ENCODE measurements at regions not wholly inside any gene's neighbourhood (a gene's known extent, or its start where the extent isn't known, plus 50 kb on each side); places are given as distances from the start of the nearest gene placed in this dataset.
A peak's percentile ranks its signal among the peaks of the same experiment; 100 is the strongest.
"Not testable (repeated sequence)": the region's sequence is repeated elsewhere in the genome, so short reads cannot be mapped to it uniquely, and the experiment has no call there.

DNA sequence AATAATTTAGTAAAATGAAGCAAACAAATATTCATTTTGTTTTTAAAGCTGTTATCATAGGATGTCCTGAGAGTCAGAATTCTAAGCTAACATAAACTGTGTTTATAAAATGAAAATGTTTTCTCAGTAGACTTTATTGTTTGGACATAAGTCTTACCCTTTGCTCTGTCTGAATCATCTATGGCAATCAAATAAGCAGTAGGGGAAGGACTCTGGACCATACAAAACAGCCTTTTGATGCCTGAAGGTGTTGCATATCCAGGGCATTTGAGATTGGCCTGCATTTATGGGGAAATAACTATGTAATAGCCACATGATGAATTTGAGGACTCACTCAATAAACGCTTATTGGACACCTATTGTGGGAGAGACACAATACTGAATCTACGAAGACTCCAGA lies 123.0 kb upstream of the ATP5MC3 start:
- TF ChIP-seq POLR2A (IDR thresholded peaks at IDR 0.05; ENCODE audit: low read depth, low read length) = no peak
- FAIRE-seq (no peak), DNase-seq (ENCODE audit: insufficient read length, low spot score) (no peak)

DNA sequence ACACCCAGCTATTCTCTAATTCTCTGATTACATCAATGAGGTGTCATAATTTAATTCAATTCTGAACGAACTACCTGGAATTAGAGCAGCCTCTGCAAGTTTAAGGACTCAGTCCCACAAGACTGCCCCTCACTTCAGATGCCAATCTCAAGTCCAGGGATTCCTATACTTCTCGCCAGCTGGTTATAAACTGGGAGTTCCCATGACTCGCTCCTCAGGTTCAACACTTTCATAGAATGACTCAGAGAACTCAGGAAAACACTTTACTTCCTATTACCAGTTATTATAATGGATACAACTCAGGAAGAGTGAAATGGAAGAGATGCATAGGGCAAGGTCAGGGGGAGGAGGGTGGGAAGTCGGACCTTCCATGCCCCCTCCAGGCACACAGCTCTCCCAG lies 112.3 kb upstream of the ATP5MC3 start:
- no peak for TF ChIP-seq POLR2A (IDR thresholded peaks at IDR 0.05; ENCODE audit: low read depth, low read length)
- no peak for FAIRE-seq
- no peak for DNase-seq (ENCODE audit: insufficient read length, low spot score)

DNA sequence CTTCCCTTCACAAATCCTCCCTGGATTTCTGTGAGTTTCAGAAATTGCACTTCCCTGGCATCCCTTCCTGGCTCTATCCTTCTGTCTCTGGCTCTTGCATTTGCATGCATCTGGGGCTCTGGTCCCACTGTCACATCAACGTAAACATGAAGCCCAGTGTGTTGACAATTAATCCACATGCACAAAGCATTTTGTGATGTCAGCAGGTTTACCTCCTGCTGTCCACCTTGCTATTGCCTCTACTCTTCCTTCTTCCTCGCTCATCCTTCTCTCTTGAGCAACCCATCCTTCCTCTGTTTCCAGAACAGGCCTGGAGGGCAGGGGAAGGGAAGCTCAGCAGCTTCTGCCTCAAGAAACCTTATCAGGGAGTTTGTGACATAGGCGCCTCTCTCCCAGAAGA lies 111.7 kb upstream of the ATP5MC3 start:
- DNase-seq (ENCODE audit: insufficient read length, low spot score) = no peak
- no peak for FAIRE-seq
- TF ChIP-seq POLR2A (IDR thresholded peaks at IDR 0.05; ENCODE audit: low read depth, low read length) = no peak

DNA sequence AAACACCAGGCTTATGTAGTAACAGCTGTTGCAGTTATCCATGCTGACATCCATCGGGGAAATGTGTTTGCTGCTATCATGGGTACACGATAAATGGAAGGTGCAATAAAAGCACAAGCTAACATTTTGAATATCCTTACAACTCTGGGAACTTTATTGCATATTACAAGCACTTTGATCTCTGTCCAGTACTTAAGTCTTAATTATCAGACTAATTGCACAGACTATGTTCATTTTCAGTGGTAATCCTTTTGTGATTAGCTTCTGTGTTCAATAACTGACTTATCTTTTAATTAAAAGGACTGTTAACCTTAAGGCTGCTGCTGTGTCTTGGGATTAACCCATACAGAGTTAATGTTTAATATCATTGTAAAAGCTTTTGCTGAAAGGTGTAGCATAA lies 101.4 kb upstream of the ATP5MC3 start:
- no peak for TF ChIP-seq POLR2A (IDR thresholded peaks at IDR 0.05; ENCODE audit: low read depth, low read length)
- DNase-seq (ENCODE audit: insufficient read length, low spot score) (no peak), FAIRE-seq (no peak)

DNA sequence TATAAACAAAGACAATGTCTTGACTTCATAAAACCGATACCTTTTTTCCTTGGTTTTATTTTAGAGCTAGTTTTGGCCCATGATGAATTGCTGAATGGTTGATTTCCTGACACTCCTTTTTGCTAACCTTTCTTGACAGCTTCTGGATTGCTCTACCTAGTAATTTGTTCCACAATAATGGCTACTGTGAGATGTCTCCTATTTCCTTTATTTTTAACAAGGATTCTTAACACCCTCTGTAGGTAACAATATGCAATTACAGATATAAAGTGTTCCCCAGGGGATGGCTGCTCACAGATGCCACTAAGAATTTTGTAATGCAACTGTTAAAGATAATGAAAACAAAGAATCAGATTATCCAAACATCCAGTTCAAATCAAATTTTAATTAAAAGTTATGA lies 100.8 kb upstream of the ATP5MC3 start:
- DNase-seq (ENCODE audit: insufficient read length, low spot score) = peak; percentile 29
- no peak for TF ChIP-seq POLR2A (IDR thresholded peaks at IDR 0.05; ENCODE audit: low read depth, low read length)
- FAIRE-seq = peak; percentile 80

DNA sequence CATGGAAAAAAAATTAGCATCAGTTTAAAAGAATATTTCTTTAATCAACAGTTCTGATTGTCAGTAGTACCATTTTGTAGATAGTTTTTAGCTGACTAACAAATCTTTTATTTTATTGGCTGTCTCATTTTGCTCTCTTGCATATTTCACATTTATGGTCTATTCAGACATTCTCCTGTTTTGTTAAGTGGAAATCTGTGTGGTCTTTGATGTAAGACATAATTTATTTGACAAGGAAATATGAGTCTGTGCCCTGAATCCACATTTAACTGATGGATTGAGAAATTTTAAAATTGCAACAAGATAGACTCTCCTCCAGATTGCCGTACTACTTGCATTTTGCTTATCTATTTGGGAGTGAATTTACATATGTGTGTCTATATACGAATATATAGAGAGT lies 96.3 kb upstream of the ATP5MC3 start:
- DNase-seq (ENCODE audit: insufficient read length, low spot score) (no peak), FAIRE-seq (no peak)
- TF ChIP-seq POLR2A (IDR thresholded peaks at IDR 0.05; ENCODE audit: low read depth, low read length) = no peak

DNA sequence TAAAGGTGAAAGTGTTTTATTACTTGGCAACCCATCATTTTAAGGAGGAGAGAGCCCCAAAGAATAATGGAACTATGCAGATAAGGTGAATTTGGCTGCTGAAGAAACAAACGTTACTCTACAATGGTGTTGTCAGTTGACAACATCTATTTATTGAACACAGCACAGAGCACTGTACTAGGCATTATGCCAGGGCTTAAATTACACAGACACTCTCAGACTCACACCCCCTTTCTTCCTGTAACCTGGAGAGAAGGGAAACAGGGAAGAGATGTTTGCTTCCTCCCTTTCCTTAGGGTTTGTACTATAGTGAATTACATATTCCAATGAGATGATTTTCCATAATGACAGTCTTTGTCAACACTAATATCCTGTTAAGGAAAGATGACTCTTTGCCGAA lies 94.0 kb upstream of the ATP5MC3 start:
- TF ChIP-seq POLR2A (IDR thresholded peaks at IDR 0.05; ENCODE audit: low read depth, low read length) = no peak
- FAIRE-seq (no peak), DNase-seq (ENCODE audit: insufficient read length, low spot score) (no peak)

DNA sequence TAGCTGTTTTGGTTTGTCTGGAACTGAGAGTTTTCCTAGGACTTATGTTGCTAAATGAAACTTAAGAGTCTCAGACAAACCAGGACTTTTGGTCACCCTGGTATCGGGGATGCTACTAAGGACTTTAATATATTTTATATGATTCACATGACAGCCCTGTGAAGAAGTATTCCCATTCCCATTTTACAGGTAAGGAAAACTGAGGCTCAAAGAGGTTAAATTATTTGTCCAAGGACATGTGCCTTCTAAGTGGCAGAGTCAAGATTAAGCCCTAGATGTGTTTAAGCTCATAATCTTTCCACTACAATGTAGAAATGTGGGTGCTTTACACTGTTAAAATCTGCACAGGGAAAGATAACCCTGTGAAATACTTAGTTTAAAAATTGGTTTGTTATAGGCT lies 77.7 kb upstream of the ATP5MC3 start:
- no peak for FAIRE-seq
- no peak for DNase-seq (ENCODE audit: insufficient read length, low spot score)

DNA sequence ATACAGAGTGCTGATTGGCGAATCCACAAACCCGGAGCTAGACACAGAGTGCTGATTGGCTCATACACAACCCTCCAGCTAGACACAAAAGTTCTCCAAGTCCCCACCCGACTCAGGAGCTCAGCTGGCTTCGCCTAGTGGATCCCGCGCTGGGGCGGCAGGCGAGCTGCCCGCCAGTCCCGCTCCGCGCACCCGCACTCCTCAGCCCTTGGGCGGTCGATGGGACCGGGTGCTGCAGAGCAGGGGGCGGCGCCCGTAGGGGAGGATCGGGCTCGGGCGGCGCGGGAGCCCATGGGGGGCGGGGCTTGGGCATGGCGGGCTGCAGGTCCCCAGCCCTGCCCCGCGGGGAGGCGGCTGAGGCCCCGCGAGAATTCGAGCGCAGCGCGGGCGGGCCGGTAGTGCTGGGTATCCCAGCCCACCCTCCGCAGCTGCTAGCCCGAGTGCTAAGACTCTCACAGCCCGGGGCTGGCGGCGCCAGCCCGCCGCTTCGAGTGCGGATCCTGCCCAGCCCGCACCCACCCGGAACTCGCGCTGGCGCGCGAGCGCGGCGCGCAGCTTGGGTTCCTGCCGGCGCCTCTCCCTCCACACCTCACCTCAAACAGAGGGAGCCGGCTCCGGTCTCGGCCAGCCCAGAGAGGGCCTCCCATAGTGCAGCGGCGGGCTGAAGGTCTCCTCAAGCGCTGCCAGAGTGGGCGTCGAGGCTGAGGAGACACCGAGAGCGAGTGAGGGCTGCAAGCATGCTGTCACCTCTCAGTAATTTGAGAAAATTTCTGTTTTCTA lies 75.5 kb upstream of the ATP5MC3 start:
- FAIRE-seq = no peak
- TF ChIP-seq POLR2A (IDR thresholded peaks at IDR 0.05; ENCODE audit: low read depth, low read length) = no peak

More for the DNA sequence above, 77.7 kb upstream of the ATP5MC3 start:
- no peak for TF ChIP-seq POLR2A (IDR thresholded peaks at IDR 0.05; ENCODE audit: low read depth, low read length)

DNA sequence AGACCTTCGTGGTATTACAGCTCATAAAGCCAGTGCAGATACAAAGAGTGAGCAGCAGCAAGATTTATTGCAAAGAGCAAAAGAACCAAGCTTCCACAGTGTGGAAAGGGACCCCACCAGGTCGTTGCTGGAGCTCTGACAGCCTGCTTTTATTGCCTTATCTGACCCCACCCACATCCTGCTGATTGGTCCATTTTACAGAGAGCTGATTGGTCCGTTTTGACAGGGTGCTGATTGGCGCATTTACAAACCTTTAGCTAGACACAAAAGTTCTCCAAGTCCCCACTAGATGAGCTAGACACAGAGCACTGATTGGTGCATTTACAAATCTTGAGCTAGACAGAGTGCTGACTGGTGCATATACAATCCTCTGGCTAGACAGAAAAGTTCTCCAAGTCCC lies 74.9 kb upstream of the ATP5MC3 start:
- DNase-seq (ENCODE audit: insufficient read length, low spot score); FAIRE-seq: not testable (repeated sequence)

More for the DNA sequence above, 75.5 kb upstream of the ATP5MC3 start:
- DNase-seq (ENCODE audit: insufficient read length, low spot score) = no peak

DNA sequence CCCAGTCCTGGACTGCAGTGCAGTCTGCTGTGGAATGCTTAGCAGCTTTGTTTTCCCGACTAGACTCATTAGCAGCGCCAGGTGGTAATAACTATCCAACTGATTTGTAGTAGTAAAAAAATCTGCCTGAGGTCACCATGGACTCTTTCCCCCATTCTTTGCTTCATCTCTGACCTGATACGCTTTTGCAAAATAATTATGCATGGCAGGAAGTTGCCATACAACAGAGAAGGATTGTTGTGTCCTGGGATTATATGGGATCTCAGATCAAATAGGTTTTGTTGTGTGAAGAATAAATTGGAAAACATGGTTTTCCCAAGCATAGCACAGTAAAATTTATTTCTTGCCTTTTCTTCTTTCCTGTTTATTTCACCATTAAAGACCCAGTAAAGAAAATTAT lies 72.4 kb upstream of the ATP5MC3 start:
- FAIRE-seq (no peak), DNase-seq (ENCODE audit: insufficient read length, low spot score) (no peak)
- no peak for TF ChIP-seq POLR2A (IDR thresholded peaks at IDR 0.05; ENCODE audit: low read depth, low read length)

DNA sequence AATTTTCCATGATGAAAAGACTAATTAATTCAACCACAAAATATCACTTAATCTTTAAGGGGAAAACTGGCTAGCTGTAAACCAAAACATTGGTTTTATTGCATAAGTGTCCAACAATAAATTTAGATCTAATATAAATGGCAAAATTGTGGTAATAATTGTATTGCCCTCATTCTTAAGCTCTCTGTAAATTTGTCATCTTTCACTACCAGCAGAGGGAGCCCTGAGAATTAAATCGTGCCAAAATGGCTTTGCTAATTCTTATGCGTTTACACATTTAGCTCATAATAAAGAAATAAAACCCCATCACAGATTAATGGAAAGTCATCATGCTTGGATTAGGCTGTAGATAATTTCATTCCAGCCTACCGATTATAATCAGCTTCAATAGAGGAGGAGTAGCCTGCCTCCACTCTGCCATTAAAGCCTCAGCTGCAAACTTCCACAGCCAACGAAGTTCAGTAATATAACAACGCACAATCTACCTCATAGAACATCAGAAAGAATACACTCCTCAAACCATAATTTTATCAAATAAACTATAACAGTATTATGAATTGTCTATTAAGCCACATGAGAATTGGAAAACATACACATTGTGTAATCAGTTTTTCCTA lies 70.0 kb upstream of the ATP5MC3 start:
- TF ChIP-seq POLR2A (IDR thresholded peaks at IDR 0.05; ENCODE audit: low read depth, low read length) = no peak
- DNase-seq (ENCODE audit: insufficient read length, low spot score) (peak; percentile 18), FAIRE-seq (peak; percentile 90)

DNA sequence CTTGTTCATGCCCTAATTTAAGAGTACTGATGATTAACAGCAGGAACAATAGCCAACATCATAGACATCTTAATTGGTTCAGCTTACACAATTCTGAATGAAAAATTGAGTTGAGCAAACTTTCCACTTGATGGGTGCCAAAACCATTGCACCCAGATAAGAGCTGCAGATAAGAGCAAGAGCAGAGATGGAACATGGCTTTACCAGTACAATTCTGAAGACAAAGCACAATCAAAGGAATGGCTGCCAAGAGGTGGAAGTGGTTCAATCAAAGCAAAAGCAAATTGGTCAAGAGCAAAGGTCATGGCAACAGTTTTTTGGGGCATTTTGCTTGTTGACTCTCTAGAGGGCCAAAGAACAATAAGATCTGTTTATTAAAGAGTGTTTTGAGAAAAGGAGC lies 65.6 kb upstream of the ATP5MC3 start:
- DNase-seq (ENCODE audit: insufficient read length, low spot score) (no peak), FAIRE-seq (no peak)
- TF ChIP-seq POLR2A (IDR thresholded peaks at IDR 0.05; ENCODE audit: low read depth, low read length) = no peak

DNA sequence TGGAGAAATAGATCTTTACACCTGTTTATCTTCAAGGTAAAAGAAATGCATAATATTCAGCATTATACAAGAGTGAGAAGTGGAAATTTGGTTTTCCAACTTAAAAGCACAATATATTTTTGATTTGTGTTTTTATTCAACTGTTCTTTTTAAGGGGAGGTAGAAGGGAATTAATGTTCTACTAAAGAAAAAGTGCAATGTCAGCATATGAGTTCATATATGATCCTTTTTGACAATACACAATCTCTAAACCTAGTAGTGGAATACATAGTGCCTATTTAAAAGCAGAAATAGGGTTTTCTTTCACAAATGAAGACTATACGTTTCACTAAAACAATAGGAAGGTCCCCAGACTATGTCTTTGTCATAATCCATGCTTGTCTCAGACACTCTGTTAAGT lies 63.2 kb upstream of the ATP5MC3 start:
- no peak for TF ChIP-seq POLR2A (IDR thresholded peaks at IDR 0.05; ENCODE audit: low read depth, low read length)
- FAIRE-seq = no peak
- DNase-seq (ENCODE audit: insufficient read length, low spot score) = no peak

DNA sequence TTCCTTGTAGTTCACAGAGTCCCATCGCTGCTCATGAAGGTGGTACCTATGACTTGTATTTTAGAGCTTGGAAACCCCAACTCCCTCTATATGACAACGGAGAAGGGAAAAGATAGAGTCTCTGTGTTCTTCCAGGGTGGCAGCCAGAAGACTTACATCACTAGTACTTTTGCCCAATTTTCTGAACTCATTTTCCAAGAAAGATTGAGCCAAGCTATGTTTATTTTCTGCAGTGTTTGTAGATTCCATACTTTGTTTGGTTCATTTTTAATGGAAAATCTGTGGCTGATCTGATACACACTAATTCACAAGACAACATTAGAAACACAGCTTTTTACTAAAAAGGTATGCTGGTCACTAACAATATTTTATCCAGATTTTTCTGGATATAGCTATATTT lies 60.2 kb upstream of the ATP5MC3 start:
- FAIRE-seq (no peak), DNase-seq (ENCODE audit: insufficient read length, low spot score) (no peak)
- no peak for TF ChIP-seq POLR2A (IDR thresholded peaks at IDR 0.05; ENCODE audit: low read depth, low read length)

DNA sequence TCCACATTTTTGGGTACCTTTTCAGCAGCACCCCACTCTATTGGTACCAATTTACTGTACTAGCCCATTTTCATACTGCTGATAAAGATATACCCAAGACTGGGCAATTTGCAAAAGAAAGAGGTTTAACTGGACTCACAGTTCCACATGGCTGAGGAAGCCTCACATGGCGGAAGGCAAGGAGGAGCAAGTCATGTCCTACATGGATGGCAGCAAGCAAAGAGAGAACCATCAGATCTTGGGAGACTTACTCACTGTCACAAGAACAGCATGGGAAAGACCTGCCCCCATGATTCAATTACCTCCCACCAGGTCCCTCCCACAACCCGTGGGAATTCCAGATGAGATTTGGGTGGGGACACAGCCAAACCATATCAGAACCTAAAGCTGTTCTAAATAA lies 58.5 kb upstream of the ATP5MC3 start:
- DNase-seq (ENCODE audit: insufficient read length, low spot score); FAIRE-seq: not testable (repeated sequence)

All from H54 (cell line).